MM.1S (cell line): ENCODE measurements at regions not wholly inside any gene's neighbourhood (a gene's known extent, or its start where the extent isn't known, plus 50 kb on each side); places are given as distances from the start of the nearest gene placed in this dataset.
A peak's percentile ranks its signal among the peaks of the same experiment; 100 is the strongest.

Source experiments
- DNase-seq: peaks from one replicate; pipeline ENCODE4 v3.0.0-alpha.2; 2015
- H2AFZ ChIP-seq: fragments of 300-600 bp; sonication (generic); 2 replicates; pipeline ENCODE4 v1.6.0; 2016; ENCODE audit warnings: antibody characterized with exemption, low read length
- H3F3A ChIP-seq: fragments of 300-600 bp; sonication (generic); 2 replicates; pipeline ENCODE4 v1.6.1; 2016; ENCODE audit warnings: mild to moderate bottlenecking, antibody characterized with exemption, low read length, moderate library complexity, mixed read lengths; ENCODE audit not compliant: insufficient read depth
- H3K27ac ChIP-seq: fragments of 300-600 bp; sonication (generic); 2 replicates; pipeline ENCODE4 v1.5.1; 2016; ENCODE audit warnings: mild to moderate bottlenecking, low read length
- H3K27me3 ChIP-seq: fragments of 300-600 bp; sonication (generic); replicated peaks from 2 replicates; pipeline ENCODE4 v1.6.0; 2016; ENCODE audit warnings: low read length; ENCODE audit not compliant: insufficient read depth
- H3K36me3 ChIP-seq: fragments of 300-600 bp; sonication (generic); replicated peaks from 2 replicates; pipeline ENCODE4 v1.6.1; 2016; ENCODE audit warnings: mild to moderate bottlenecking, low read length, mixed read lengths; ENCODE audit not compliant: insufficient read depth
- H3K4me1 ChIP-seq: fragments of 300-600 bp; sonication (generic); 2 replicates; pipeline ENCODE4 v1.6.1; 2016; ENCODE audit warnings: low read length, mixed read lengths
- H3K4me2 ChIP-seq: fragments of 300-600 bp; sonication (generic); 2 replicates; pipeline ENCODE4 v1.6.0; 2016; ENCODE audit warnings: low read depth, low read length
- H3K4me3 ChIP-seq: fragments of 300-600 bp; sonication (generic); 2 replicates; pipeline ENCODE4 v1.5.1; 2016; ENCODE audit warnings: low read length, mixed read lengths
- H3K79me2 ChIP-seq: fragments of 300-600 bp; sonication (generic); 2 replicates; pipeline ENCODE4 v1.6.1; 2016; ENCODE audit warnings: mixed run types, low read length, mixed read lengths
- H3K9ac ChIP-seq: fragments of 300-600 bp; sonication (generic); 2 replicates; pipeline ENCODE4 v1.6.1; 2016; ENCODE audit warnings: low read length, mixed read lengths
- H3K9me2 ChIP-seq: fragments of 300-600 bp; sonication (generic); replicated peaks from 2 replicates; pipeline ENCODE4 v1.6.1; 2016; ENCODE audit warnings: mild to moderate bottlenecking, low read length, mixed read lengths; ENCODE audit not compliant: insufficient read depth
- H3K9me3 ChIP-seq: fragments of 300-600 bp; sonication (generic); replicated peaks from 2 replicates; pipeline ENCODE4 v1.6.1; 2016; ENCODE audit warnings: mild to moderate bottlenecking, low read length, mixed read lengths; ENCODE audit not compliant: insufficient read depth
- H4K20me1 ChIP-seq: fragments of 300-600 bp; sonication (generic); 2 replicates; pipeline ENCODE4 v1.6.1; 2016; ENCODE audit warnings: mild to moderate bottlenecking, low read length, moderate library complexity, mixed read lengths; ENCODE audit not compliant: insufficient read depth
- EZH2 ChIP-seq: fragments of 300-600 bp; sonication (generic); optimal IDR thresholded peaks from 2 replicates; pipeline ENCODE3; 2017; ENCODE audit warnings: low read depth, mild to moderate bottlenecking, antibody characterized with exemption, low read length, mixed read lengths
- EZH2phosphoT487 ChIP-seq: fragments of 300-600 bp; sonication (generic); IDR thresholded peaks from 2 replicates; pipeline ENCODE4 v1.6.1; 2018; ENCODE audit warnings: antibody characterized with exemption, low read length
- TF ChIP-seq, protein P1 (sequence below): fragments of 300-600 bp; sonication (generic); IDR thresholded peaks from 2 replicates; pipeline ENCODE4 v1.5.1; 2016; ENCODE audit warnings: antibody characterized with exemption, low read length, mixed read lengths

- H3K4me3 ChIP-seq, result no peak overlapping the region
- H4K20me1 ChIP-seq, result no peaks in the 10 kb centered on the region
- no peaks in the 10 kb centered on the region for H3K36me3 ChIP-seq
- no peak for TF ChIP-seq EZH2
- TF ChIP-seq, protein P1, sequence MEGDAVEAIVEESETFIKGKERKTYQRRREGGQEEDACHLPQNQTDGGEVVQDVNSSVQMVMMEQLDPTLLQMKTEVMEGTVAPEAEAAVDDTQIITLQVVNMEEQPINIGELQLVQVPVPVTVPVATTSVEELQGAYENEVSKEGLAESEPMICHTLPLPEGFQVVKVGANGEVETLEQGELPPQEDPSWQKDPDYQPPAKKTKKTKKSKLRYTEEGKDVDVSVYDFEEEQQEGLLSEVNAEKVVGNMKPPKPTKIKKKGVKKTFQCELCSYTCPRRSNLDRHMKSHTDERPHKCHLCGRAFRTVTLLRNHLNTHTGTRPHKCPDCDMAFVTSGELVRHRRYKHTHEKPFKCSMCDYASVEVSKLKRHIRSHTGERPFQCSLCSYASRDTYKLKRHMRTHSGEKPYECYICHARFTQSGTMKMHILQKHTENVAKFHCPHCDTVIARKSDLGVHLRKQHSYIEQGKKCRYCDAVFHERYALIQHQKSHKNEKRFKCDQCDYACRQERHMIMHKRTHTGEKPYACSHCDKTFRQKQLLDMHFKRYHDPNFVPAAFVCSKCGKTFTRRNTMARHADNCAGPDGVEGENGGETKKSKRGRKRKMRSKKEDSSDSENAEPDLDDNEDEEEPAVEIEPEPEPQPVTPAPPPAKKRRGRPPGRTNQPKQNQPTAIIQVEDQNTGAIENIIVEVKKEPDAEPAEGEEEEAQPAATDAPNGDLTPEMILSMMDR, result no peak
- TF ChIP-seq EZH2phosphoT487, result no peak
- H3K27ac ChIP-seq, result no peak overlapping the region
- H3K9ac ChIP-seq, result no peak overlapping the region
- no peaks in the 10 kb centered on the region for H3K4me1 ChIP-seq
- H3K79me2 ChIP-seq, result no peaks in the 10 kb centered on the region
- no peaks in the 10 kb centered on the region for H3K27me3 ChIP-seq
- H3F3A ChIP-seq, result no peaks in the 10 kb centered on the region
- no peaks in the 10 kb centered on the region for H3K9me3 ChIP-seq
- H3K4me2 ChIP-seq, result no peak overlapping the region
- no peak for DNase-seq
- no peaks in the 10 kb centered on the region for H3K9me2 ChIP-seq
- no peak overlapping the region for H2AFZ ChIP-seq
These were observed 55.2 kb upstream of the TRPC3 start for GRCh38 chr4:122007016-122007415.

- H3K9me2 ChIP-seq, result no peaks in the 10 kb centered on the region
- no peaks in the 10 kb centered on the region for H3K27me3 ChIP-seq
- H3K4me2 ChIP-seq, result no peak overlapping the region
- H3K4me3 ChIP-seq, result no peak overlapping the region
- H3K27ac ChIP-seq, result no peak overlapping the region
- no peaks in the 10 kb centered on the region for H3F3A ChIP-seq
- no peaks in the 10 kb centered on the region for H3K9me3 ChIP-seq
- no peak for DNase-seq
- H3K79me2 ChIP-seq, result no peaks in the 10 kb centered on the region
- no peaks in the 10 kb centered on the region for H3K4me1 ChIP-seq
- H3K36me3 ChIP-seq, result no peaks in the 10 kb centered on the region
- no peak overlapping the region for H3K9ac ChIP-seq
- no peak overlapping the region for H2AFZ ChIP-seq
- no peaks in the 10 kb centered on the region for H4K20me1 ChIP-seq
- TF ChIP-seq EZH2phosphoT487, result no peak
- TF ChIP-seq, protein P1, result no peak
- no peak for TF ChIP-seq EZH2
These were observed 53.4 kb upstream of the TRPC3 start for GRCh38 chr4:122005064-122005755.

GRCh38 chr4:122003335-122003734, 51.5 kb upstream of the TRPC3 start:
- Histone ChIP-seq H3F3A (no peaks in the 10 kb centered on the region), H3K4me2 (no peak overlapping the region)

More at GRCh38 chr4:122003335-122003734, 51.5 kb upstream of the TRPC3 start:
- H3K27me3 ChIP-seq, result no peaks in the 10 kb centered on the region
- no peak overlapping the region for H2AFZ ChIP-seq
- no peaks in the 10 kb centered on the region for H3K9me3 ChIP-seq
- no peaks in the 10 kb centered on the region for H3K79me2 ChIP-seq
- H3K4me3 ChIP-seq, result no peak overlapping the region
- no peaks in the 10 kb centered on the region for H4K20me1 ChIP-seq
- peak; percentile 71 for DNase-seq
- H3K4me1 ChIP-seq, result no peaks in the 10 kb centered on the region
- H3K9me2 ChIP-seq, result no peaks in the 10 kb centered on the region
- TF ChIP-seq, protein P1, result peak; percentile 82
- no peak for TF ChIP-seq EZH2
- no peaks in the 10 kb centered on the region for H3K36me3 ChIP-seq
- no peak overlapping the region for H3K27ac ChIP-seq
- no peak overlapping the region for H3K9ac ChIP-seq
